ENCODE measurements at regions not wholly inside any gene's neighbourhood (a gene's known extent, or its start where the extent isn't known, plus 50 kb on each side); places are given as distances from the start of the nearest gene placed in this dataset.

DNA sequence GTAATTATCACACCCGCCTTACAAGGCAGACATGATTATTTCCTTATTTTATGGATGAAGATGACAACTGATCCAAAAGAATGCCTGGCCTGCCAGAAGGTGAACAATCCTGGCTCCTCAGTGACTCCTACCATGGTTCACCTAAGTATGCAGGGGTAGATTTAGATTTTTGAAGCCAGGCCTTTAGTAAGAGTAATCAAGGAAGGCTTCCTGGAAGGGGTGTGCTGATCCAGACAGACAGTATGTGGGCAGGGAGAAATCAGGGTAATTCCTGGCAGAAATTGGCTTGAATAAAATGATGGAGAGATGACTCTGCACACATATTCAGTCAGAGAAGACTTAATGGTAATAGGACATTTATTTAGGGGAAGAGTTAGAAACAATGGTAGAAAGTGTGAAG is 637.7 kb upstream of the FANCL start:
- no peak for FAIRE-seq
- TF ChIP-seq, protein P1, sequence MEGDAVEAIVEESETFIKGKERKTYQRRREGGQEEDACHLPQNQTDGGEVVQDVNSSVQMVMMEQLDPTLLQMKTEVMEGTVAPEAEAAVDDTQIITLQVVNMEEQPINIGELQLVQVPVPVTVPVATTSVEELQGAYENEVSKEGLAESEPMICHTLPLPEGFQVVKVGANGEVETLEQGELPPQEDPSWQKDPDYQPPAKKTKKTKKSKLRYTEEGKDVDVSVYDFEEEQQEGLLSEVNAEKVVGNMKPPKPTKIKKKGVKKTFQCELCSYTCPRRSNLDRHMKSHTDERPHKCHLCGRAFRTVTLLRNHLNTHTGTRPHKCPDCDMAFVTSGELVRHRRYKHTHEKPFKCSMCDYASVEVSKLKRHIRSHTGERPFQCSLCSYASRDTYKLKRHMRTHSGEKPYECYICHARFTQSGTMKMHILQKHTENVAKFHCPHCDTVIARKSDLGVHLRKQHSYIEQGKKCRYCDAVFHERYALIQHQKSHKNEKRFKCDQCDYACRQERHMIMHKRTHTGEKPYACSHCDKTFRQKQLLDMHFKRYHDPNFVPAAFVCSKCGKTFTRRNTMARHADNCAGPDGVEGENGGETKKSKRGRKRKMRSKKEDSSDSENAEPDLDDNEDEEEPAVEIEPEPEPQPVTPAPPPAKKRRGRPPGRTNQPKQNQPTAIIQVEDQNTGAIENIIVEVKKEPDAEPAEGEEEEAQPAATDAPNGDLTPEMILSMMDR (IDR thresholded peaks at IDR 0.05; ENCODE audit: insufficient read depth, missing control alignments), result no peak

DNA sequence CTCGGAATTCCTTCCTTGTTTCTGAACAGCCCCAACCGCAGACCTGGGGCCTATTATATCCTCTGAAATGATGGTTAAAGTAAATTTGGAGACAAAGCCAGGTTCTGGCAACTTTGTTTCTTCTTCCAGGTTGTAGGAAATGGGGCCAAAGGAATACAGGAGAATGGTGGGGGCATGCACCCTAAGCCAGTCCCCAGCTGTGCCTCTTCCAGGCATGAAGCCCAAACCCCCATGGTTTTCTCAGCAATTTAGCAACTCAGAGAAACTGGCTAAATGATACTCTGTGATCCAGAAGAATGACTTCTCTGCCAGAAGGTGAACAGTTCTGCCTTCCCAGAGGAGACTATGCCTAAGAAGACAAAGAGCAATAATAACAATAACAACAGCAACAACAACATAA is 635.0 kb upstream of the FANCL start:
- no peak for FAIRE-seq
- TF ChIP-seq, protein P1 (IDR thresholded peaks at IDR 0.05; ENCODE audit: insufficient read depth, missing control alignments), result no peak
- DNase-seq (ENCODE audit: insufficient read length, low spot score), result no peak

More for the DNA sequence above, 637.7 kb upstream of the FANCL start:
- DNase-seq (ENCODE audit: insufficient read length, low spot score), result no peak

DNA sequence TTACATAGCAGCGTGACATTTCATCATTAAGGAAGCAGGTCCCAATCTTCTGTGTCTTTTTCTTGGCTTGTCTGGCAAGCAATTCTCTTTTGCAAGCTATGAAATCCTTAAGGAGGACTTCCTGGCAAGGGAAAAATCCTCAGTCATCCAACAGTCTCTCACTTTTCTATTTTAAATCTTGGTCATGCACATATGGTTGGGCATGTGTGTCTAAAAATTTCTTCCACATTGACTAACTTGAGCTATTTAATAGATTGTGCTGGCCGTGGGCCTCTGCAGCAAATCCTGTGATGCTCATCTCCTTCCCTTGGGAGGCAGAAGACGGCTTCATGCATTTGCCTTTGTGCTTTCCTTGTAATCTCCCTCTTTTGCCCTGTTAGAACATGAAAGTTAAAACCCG is 634.3 kb upstream of the FANCL start:
- TF ChIP-seq, protein P1 (IDR thresholded peaks at IDR 0.05; ENCODE audit: insufficient read depth, missing control alignments), result no peak
- FAIRE-seq, result no peak
- no peak for DNase-seq (ENCODE audit: insufficient read length, low spot score)

DNA sequence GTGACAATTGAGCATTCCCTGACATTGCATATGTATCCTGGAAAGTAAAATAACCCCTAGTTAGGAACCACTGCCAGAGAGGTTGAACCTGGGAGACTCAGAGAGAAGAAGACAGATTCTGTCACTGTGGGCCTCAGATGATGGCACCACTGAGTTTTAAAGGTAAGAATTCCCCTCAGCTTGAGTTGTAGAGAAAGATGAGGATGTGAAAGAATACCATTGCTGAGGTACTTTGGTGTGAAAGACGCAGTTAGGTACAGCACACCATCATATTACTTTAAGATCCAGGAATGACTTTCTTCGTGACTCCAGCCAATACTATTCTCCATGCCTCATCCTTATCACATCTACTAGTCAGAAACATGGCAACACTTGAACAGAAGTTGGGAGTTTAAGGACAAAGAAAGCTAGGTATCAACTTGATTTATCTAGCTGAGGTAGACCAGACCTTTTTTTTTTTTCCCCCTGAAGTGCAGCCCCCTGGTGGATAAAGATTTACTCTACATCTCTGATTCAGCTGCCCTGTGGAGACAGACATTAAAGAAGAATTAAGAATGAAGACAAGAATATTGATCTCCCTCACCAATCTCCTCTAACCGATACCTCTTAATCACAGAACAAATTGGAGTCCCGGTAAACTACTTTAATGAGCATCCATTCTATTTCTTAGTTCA is 630.5 kb upstream of the FANCL start:
- peak; percentile 32 for FAIRE-seq
- TF ChIP-seq, protein P1 (IDR thresholded peaks at IDR 0.05; ENCODE audit: insufficient read depth, missing control alignments), result peak; percentile 25
- DNase-seq (ENCODE audit: insufficient read length, low spot score), result no peak

DNA sequence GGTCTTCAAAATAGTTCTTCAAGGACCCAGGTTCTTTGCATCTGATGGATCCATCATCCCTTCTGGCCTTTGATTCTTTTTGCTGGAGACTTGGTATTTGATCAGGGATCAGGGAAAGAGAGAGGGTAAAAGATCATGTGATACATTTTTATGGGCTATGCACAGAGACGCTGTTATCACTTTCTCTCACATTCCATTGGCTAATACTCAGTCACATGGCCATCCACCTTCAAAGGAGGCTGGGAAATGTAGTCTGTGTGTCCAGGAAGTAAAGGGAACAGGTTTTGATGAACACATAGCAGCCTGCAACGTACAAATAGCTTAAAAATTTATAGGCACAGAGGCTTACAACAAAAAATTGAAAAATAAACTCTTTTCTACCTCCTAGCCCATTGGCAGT is 629.6 kb upstream of the FANCL start:
- DNase-seq (ENCODE audit: insufficient read length, low spot score) (no peak), FAIRE-seq (no peak)
- TF ChIP-seq, protein P1 (IDR thresholded peaks at IDR 0.05; ENCODE audit: insufficient read depth, missing control alignments), result no peak

DNA sequence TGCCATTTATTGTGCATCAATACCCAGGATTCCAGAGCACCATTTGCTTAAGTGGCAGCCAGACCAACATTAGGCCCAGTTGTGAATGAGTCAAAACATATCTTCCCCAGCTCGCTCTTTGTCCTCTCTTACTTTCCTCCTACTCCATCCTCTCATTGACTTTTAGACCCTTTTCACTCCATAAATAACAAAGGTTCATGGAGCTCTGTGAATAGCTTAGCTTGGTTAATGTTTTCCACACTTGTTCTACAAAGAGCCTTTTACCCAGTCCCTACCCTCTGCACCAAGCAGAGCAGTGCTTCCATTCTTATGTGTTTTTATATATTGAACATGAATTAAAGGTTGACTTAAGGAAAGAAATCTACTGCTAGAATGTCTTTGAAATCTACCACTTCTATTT is 625.8 kb upstream of the FANCL start:
- TF ChIP-seq, protein P1 (IDR thresholded peaks at IDR 0.05; ENCODE audit: insufficient read depth, missing control alignments), result no peak
- DNase-seq (ENCODE audit: insufficient read length, low spot score) (no peak), FAIRE-seq (no peak)

DNA sequence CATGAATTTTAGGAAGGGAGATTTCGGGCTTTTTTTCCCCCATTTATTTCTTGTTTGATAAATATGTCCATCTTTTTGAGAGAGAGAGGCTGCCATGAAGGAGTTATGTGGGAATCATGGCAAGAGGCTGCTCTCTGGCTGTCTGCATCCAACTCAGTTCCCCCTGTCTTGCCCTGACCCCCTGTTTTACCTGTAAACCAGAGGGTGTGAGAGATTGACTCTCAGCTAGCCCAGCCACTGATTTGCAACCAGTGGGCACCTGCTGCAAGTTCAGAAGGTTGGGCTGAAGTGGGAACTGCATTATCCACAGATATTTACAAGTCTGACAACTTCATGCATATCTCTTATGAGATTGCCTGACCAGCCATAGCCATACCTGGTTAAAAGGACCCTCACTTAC is 625.4 kb upstream of the FANCL start:
- TF ChIP-seq, protein P1 (IDR thresholded peaks at IDR 0.05; ENCODE audit: insufficient read depth, missing control alignments), result no peak
- FAIRE-seq, result no peak
- DNase-seq (ENCODE audit: insufficient read length, low spot score), result no peak
